ENCODE measurements at regions not wholly inside any gene's neighbourhood (a gene's known extent, or its start where the extent isn't known, plus 50 kb on each side); places are given as distances from the start of the nearest gene placed in this dataset.

DNA sequence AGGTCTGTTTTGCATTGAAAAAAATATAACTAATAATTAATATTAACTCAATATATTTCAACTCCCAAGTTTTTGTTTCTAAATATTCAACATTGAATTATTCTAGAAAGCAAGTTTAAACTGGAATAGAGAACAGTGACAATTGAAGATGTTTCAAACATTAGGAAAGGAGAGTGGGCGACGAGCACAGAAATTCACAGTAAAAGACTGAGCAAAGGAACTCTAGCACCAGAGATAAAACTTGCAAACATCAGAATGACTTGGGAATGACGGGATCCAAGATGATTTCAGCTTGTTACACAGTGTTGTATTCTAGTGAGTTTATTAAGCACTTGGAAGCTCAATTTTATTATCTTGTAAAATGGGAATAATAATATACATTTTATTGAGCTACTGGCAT lies 56.6 kb upstream of the CNTN5 start:
- no peak for DNase-seq
- Histone ChIP-seq H3K27ac (no peak overlapping the region), H3K4me1 (no peaks in the 10 kb centered on the region), H3K36me3 (no peaks in the 10 kb centered on the region), H3K27me3 (no peaks in the 10 kb centered on the region), H3K9me3 (no peaks in the 10 kb centered on the region), H3K4me3 (no peak overlapping the region)
- no peak for TF ChIP-seq POLR2A (IDR thresholded peaks at IDR 0.05)

- no peaks in the 10 kb centered on the region for H3K9me3 ChIP-seq
- no peaks in the 10 kb centered on the region for H3K4me1 ChIP-seq
- no peak for DNase-seq
- TF ChIP-seq, protein P1, sequence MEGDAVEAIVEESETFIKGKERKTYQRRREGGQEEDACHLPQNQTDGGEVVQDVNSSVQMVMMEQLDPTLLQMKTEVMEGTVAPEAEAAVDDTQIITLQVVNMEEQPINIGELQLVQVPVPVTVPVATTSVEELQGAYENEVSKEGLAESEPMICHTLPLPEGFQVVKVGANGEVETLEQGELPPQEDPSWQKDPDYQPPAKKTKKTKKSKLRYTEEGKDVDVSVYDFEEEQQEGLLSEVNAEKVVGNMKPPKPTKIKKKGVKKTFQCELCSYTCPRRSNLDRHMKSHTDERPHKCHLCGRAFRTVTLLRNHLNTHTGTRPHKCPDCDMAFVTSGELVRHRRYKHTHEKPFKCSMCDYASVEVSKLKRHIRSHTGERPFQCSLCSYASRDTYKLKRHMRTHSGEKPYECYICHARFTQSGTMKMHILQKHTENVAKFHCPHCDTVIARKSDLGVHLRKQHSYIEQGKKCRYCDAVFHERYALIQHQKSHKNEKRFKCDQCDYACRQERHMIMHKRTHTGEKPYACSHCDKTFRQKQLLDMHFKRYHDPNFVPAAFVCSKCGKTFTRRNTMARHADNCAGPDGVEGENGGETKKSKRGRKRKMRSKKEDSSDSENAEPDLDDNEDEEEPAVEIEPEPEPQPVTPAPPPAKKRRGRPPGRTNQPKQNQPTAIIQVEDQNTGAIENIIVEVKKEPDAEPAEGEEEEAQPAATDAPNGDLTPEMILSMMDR (IDR thresholded peaks at IDR 0.05) = no peak
- TF ChIP-seq POLR2A (IDR thresholded peaks at IDR 0.05) = no peak
- no peaks in the 10 kb centered on the region for H3K27me3 ChIP-seq
- no peak overlapping the region for H3K27ac ChIP-seq
- no peaks in the 10 kb centered on the region for H3K36me3 ChIP-seq
- no peak overlapping the region for H3K4me3 ChIP-seq
These were observed 55.4 kb upstream of the CNTN5 start for GRCh38 chr11:98965358-98965757.

GRCh38 chr11:98965775-98966174 lies 55.0 kb upstream of the CNTN5 start:
- H3K4me1 ChIP-seq = no peaks in the 10 kb centered on the region
- DNase-seq = no peak
- no peak for TF ChIP-seq POLR2A (IDR thresholded peaks at IDR 0.05)
- TF ChIP-seq, protein P1 (IDR thresholded peaks at IDR 0.05) = no peak
- no peaks in the 10 kb centered on the region for H3K9me3 ChIP-seq
- no peak overlapping the region for H3K4me3 ChIP-seq
- no peaks in the 10 kb centered on the region for H3K27me3 ChIP-seq
- no peak overlapping the region for H3K27ac ChIP-seq
- H3K36me3 ChIP-seq = no peaks in the 10 kb centered on the region

- no peak for DNase-seq
- H3K27me3 ChIP-seq = no peaks in the 10 kb centered on the region
- no peaks in the 10 kb centered on the region for H3K36me3 ChIP-seq
- H3K4me3 ChIP-seq = no peak overlapping the region
- H3K4me1 ChIP-seq = no peaks in the 10 kb centered on the region
- no peak overlapping the region for H3K27ac ChIP-seq
- H3K9me3 ChIP-seq = no peaks in the 10 kb centered on the region
- TF ChIP-seq POLR2A (IDR thresholded peaks at IDR 0.05) = no peak
- TF ChIP-seq, protein P1 (IDR thresholded peaks at IDR 0.05) = no peak
These were observed 53.7 kb upstream of the CNTN5 start for GRCh38 chr11:98967005-98967404.

Small RNA genes in the stretch of these regions (small RNA-seq; reads per million reads assigned to genes)
- gene AP003730.1 (0 reads per million in 2 donors), gene RNA5SP346 (0 reads per million in 2 donors), gene RNA5SP347 (0 reads per million in 2 donors)

All from Peyer's patch (tissue), 4 donors.